MV-4-11 (cell line): ENCODE measurements at regions not wholly inside any gene's neighbourhood (a gene's known extent, or its start where the extent isn't known, plus 50 kb on each side); places are given as distances from the start of the nearest gene placed in this dataset.

Experiments
- DNase-seq: peaks from one replicate; lab custom pipeline; 2025; lab: John Stamatoyannopoulos, UW

GRCh38 chr7:36802459-36803135 lies 78.3 kb upstream of the AOAH start:
- peak; percentile 23 for DNase-seq

- no peak for DNase-seq
These were observed 72.7 kb upstream of the AOAH start for GRCh38 chr7:36796850-36797536.

DNA sequence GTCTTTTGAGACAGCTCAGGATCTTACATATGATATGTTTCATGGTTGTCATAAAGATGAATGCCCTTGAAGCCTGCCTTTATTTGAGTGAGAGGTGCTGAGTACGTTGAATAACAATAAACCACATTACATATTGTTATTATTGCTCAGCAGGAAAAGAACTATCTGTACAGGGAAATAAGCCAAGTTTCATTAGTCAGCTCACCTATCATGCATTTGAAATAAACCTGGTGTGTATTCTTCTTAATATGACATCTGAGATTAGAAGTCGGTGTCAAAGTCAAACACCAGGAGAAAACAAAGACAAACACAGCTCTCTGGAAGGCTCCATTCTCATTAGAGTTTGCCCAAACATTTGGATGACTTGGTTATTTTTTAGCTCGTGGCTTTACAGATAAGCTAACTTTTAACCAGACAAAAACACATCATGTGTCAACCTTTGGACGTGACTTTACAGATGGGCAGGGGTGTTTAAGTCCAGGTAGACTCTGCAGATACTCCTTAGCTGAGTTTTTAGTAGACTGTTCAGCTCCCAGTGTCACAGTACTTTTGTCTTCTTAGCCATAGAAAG lies 71.2 kb upstream of the AOAH start:
- DNase-seq: no peak

- DNase-seq: no peak
These were observed 70.4 kb upstream of the AOAH start for GRCh38 chr7:36794689-36795088.

DNA sequence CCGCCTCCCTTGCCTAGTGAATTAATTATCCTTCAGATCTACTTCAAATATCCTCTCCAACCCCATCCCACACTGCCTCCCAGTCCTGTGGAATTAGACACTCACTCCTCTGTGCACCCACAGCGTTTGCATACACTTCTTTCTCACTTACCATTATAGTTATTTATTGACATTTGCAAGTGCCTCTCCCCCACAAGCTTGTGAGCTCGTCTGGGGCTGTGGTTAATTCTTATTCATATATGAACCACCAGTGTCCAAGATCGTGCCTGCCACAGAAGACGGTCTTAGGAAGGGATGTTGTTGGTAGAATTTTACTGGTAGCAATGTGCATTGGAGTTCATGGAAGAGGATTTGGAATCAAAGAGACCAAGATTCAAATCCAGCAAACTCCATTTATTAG lies 68.1 kb upstream of the AOAH start:
- no peak for DNase-seq

DNA sequence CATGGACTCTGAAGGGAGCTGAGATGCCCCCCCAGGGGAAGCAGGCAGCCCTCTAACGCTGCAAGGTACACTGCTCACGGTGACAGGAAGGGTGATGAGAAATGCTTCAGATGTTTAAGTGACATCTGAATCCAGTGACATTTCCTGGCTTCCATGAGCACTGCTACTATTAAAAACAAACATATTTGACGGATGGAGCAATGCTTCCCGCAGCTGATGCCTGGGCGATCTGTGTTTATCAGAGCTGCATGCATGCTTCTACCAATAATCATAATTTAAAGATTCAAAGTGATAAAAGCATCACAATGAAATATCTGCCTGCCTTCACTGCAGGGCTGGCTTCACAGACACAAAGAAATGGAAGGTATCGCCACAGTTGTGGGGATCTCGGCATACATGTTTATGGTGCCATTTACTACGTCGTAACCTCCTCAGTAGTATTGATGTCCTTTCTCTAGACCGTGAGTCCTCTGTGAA lies 66.1 kb upstream of the AOAH start:
- no peak for DNase-seq

GRCh38 chr7:36788825-36789470 lies 64.7 kb upstream of the AOAH start:
- DNase-seq: no peak

DNA sequence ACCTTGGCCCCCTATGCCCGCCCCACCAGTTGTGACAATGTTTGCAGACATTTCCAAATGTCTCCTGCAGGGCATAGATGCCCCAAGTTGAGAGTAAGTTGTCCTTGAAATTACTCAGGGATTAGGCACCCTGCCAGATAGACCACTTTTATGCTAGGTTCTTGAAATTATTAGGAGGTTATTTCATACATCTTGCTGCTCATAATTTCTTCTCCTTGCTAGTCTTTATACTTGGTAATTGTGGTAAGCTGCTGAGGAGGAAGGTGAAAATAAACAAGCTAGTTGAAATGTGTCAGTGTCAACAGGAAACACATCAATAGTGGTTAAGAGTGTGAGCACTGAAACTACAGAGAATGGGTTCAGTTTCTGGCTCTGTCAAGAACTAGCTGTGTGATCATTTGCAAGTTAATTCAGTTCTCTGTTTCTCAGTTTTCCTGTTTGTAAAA lies 63.7 kb upstream of the AOAH start:
- no peak for DNase-seq

DNA sequence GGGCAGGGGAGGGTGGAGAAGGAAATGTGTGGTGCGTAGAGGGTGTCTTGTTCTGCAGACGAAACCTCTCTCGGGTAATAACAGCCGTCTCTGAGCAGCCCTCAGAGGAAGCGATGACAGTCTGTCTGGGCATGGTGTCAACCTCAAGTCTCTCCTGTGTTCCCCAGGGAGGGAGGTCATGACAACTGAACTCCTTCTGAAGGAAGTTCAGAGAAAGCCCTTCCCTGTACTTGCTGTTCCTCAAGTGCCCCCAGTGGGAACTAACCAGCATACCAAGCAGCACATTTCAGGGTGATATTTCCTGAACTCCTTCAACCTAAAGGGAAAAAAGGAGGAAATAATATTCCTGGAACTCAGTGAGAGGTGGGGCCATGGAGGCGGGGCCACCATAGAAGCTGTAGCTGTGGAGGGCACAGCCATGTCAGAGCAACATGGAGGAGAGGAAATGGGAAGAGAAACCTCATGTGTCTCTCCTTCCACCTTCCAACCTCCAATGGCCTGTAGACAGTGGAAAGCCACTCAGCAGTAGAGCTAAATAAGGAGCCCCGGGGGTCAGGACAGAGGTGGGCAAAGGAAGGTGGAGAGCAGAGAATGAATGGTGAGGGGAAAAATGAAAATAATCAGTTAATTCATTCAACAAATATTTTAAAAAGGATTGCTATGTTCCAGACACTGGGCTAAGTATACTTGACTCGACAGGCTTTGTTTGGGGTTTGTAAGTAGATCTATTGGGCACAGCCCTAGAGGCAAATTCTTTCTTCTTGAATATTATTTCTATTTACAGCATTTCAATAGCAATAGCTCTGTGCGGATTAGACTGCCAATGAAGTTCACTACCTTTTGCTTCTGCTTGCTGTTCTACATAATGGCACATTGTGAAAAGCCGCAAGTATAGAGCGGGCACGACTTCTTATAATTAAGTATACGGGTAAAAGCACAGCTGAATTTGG lies 61.0 kb upstream of the AOAH start:
- peak; percentile 95 for DNase-seq

DNA sequence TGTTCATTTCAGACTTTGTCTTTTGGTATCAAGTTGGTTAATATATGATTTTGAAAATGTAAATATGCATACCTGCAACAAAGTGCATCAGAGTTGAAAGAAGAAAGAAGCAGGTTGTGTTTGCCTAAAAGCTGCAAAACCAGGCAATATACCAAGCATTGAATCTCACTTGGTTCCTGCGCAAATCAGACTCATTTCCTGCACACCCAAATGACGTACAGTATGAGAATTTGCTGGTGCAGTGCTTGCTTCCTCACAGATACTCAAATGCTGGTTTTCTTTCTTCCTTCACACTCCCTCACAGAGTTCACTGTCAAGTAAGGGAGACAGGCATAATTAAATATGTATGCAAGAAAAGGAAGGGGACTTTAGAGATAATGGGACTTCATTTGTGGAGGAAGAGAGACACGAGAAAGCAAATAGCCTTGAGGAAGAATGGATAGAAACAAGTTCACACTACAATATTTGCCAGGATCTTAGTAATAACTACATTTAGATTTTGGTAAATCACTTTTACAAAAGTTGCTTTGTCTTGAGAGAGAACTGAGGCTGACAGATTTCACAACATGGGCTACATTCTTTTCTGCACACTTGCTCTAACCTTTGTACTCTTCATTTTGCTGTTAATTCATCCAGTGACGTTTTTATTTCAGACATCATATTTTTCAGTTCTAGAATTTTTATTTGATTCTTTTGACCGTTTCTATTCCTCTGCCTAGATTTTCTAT lies 56.9 kb upstream of the AOAH start:
- DNase-seq: no peak

DNA sequence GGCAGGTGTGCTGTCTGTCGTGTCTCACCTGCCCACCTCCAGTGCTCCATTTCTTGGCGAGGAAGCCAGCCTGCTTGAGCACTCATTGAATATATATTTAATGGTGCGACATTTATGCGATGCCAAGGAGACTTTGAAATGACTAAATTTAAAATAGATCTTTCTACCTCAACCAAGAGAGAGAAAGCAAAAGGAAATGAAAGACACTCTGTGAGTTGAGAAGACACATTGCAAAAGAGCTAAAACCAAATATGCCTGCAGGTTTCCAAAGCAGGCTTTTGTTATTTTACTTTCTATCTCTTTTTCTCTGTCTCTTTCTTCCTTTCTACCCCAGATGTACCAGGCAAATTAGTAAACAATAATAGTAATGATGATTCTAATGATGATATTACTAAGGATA lies 53.6 kb upstream of the AOAH start:
- peak; percentile 19 for DNase-seq

- peak; percentile 15 for DNase-seq
These were observed 52.8 kb upstream of the AOAH start for GRCh38 chr7:36777062-36777461.

DNA sequence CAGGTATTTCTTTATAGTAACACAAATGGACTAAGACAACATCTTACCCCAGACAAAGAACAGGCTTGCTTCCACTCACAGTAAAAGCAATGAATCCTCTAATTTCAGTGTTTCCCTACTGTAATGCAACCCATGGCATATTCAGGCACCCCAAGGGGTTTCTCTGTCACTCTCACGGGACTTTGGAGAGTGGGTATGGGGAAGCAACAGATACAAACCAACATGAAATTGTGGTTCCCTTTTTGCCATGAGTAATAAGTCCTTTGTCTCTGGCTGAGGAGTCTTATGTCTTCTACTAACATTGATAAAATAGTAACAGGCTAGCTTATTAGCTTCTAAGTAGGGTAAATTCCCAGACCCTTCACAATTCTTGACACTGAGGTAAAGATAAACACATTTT lies 51.4 kb upstream of the AOAH start:
- peak; percentile 81 for DNase-seq

DNA sequence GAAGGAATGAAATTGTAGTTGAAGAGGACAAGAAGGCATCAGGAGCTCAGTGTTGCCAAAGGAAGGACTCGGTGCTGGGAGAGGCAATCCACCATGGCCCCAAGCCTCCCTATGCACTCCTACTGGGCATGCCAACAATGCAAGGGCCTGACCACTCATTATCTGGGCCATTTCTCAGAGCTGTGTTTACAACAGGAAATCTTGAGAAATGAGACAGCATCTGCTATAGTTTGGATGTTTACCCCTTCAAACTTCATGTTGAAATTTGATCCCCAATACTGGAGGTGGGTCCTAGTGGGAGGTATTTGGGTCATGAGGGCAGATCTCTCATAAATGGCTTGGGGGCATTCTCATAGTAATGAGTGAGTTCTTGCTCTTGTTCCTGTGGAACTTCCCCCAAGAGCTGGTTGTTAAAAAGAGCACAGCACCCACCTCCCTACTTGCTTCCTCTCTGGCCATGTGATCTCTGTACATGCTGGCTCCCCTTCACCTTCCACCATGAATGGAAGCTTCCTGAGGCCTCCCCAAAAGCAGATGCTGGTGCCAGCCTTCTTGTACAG lies 50.8 kb upstream of the AOAH start:
- peak; percentile 46 for DNase-seq
